Coronary artery (tissue), 2 donors: ENCODE measurements at regions not wholly inside any gene's neighbourhood (a gene's known extent, or its start where the extent isn't known, plus 50 kb on each side); places are given as distances from the start of the nearest gene placed in this dataset.

Experiments used
- DNase-seq: peaks from one replicate; pipeline ENCODE4 v3.0.0-alpha.2; 2017; ENCODE audit warnings: low spot score
- H3K27ac ChIP-seq, 2 donors: fragments of 200-600 bp; sonication (generic); one replicate each; pipeline ENCODE4 v1.5.1; 2016 to 2019
- H3K4me3 ChIP-seq: fragments of 200-600 bp; sonication (generic); 2 replicates; pipeline ENCODE4 v1.5.1; 2016; ENCODE audit warnings: mild to moderate bottlenecking, moderate library complexity
- TF ChIP-seq, protein P1 (sequence below): fragments of 200-600 bp; sonication (generic); IDR thresholded peaks from one replicate; pipeline ENCODE4 v1.5.1; 2019; ENCODE audit warnings: antibody characterized with exemption

DNA sequence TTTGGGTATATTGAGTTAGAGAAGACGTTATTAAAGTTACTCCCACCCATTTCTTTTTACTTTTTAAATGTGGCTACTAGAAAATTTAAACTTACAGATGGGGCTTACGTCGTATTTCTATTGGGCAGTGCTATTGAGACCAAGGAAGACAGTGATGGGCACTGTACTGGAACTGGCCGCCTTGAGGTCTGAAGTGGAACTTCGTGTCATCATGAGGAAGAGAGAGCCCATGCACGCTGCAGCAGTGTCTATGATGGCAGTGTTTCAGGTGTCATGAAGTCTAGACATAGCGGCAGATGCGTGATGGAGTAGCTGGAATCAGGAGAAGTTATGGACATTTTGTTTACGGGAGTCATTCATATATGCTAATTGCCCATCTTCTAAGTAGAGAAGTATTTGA lies 143.7 kb downstream of the LRRC70 start:
- H3K4me3 ChIP-seq: no peak overlapping the region
- H3K27ac ChIP-seq: no peak overlapping the region
- TF ChIP-seq, protein P1, sequence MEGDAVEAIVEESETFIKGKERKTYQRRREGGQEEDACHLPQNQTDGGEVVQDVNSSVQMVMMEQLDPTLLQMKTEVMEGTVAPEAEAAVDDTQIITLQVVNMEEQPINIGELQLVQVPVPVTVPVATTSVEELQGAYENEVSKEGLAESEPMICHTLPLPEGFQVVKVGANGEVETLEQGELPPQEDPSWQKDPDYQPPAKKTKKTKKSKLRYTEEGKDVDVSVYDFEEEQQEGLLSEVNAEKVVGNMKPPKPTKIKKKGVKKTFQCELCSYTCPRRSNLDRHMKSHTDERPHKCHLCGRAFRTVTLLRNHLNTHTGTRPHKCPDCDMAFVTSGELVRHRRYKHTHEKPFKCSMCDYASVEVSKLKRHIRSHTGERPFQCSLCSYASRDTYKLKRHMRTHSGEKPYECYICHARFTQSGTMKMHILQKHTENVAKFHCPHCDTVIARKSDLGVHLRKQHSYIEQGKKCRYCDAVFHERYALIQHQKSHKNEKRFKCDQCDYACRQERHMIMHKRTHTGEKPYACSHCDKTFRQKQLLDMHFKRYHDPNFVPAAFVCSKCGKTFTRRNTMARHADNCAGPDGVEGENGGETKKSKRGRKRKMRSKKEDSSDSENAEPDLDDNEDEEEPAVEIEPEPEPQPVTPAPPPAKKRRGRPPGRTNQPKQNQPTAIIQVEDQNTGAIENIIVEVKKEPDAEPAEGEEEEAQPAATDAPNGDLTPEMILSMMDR: no peak
- no peak for DNase-seq

DNA sequence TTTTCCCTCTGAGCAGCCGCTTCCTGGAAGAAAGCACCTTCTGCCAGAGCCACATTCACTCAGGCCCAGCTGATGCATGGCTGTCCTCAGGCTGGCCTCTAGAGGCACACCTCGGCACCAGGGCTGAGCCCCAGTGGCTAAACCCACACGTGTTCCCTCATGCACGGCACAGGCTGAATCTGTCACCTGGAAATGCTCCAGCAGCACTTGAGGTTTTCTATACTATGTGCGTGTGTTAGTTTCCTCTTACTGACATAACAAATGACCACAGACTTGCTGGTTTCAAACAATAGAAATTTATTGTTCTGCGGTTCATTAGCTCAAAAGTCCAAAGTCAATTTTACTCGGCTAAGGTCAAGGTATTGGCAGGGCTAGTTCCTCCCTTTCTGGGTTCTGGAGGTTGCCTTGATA lies 141.4 kb downstream of the LRRC70 start:
- no peak for DNase-seq
- Histone ChIP-seq H3K4me3 (no peak overlapping the region), H3K27ac (no peak overlapping the region)
- TF ChIP-seq, protein P1: no peak

DNA sequence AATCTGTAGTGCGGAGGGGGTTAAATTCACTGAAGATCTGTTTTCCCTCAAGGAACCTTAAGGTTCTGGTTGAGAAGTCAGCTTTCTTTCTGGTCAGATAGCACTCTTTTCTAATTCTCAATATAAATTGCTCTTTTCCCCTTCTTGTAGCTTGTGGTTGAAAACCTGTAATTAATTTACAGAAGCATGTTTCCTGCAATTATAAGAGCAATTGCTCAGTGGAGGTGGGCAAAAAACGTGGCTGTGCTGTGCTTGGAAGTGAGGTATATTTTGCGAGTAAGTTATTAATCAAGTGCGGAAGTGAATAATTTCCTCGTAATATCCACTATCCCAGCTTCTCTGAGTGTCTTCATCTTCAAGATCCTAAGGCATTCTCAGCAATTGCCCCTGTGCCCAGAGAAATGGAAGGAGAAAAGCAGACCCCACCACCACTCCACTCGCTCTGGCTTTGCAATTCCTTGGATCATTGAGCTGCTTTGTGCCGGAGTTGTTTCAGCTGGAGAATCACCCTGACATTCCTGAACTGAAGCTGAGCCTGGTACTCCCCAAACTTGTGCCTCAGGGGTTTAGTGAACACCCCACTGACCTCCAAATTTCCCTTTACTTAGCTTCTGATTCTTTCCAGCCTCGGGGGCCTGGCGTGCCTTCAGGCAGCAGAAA lies 140.6 kb downstream of the LRRC70 start:
- no peak for DNase-seq
- TF ChIP-seq, protein P1: no peak
- H3K4me3 ChIP-seq: no peak overlapping the region
- no peak overlapping the region for H3K27ac ChIP-seq

DNA sequence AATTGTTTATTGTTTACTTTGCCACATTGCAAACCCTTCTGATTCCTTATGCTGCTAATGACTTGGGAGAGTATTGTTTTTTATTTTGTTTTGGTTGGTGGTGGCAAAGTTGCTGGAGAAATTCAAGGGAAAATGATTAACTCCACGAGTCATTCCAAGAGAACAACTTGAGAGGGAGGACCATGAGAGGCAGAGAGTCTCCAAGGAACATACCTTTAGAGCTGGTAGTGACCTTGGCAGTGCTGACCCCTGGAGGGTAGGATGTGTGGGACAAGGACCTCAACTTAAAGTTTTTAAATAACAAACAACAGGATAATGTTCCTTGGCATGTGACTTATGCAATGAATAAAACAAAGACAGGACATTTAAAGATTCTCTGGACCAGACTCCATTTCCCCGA lies 139.7 kb downstream of the LRRC70 start:
- TF ChIP-seq, protein P1: no peak
- Histone ChIP-seq H3K27ac (no peak overlapping the region), H3K4me3 (no peak overlapping the region)
- DNase-seq: no peak

DNA sequence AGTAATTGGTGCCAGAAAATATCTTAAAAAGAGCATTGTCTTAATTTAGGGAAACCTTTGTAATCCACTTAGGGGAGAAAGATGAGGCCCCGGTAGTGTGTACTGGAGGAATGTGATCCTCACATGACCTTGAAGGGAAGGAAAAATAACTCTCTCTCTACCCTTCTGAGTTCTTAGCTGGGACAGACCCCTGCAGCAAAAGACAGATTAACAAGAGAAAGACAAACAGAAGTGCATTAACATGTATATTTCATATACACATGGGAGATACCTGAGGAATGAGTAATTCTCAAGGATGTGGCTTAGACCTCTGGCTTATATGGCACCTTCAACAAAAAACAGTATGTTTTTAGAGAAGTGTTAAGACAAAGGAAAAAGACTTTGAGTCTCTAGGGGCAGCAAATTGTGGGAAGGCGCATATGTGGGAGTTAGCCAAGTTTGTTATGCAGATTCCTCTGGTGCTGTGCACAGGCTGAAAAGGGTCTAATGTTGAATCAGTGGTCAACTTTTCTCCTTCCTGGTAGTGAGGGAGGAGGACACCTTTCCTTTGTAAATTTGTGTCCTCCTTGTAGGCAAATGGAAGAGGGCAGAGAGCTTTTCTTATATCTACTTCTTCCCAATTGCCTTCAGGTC lies 138.8 kb downstream of the LRRC70 start:
- H3K4me3 ChIP-seq: no peak overlapping the region
- TF ChIP-seq, protein P1: no peak
- DNase-seq: no peak
- H3K27ac ChIP-seq: no peak overlapping the region

DNA sequence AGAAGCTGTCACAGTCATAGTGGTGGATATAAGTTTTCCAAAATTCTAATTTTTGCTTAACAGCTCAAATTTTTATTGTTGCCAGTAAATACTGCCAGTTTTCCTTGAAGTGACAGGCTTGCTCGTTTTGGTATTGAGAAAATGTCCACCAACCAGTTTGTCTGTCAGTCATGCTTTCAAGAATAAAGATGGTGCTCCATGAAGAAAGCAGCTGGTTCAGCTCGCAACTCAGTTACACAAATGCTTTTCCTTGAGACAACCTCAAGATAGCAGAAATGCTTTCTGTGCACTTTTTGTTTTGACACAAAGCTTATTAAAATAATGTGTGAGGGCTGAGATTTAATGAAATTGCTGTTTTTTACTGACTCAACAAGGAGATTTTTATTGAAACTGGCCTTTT lies 135.7 kb downstream of the LRRC70 start:
- TF ChIP-seq, protein P1: no peak

More for the DNA sequence above, 135.7 kb downstream of the LRRC70 start:
- no peak overlapping the region for H3K4me3 ChIP-seq
- H3K27ac ChIP-seq: no peak overlapping the region
- no peak for DNase-seq
